Activated CD4-positive, CD25-positive, alpha-beta regulatory T cell treated with anti-CD3 and anti-CD28 coated beads, Interleukin-2, amount 50 U/mL, for 24 hours (primary cell): ENCODE measurements at regions not wholly inside any gene's neighbourhood (a gene's known extent, or its start where the extent isn't known, plus 50 kb on each side); places are given as distances from the start of the nearest gene placed in this dataset.
"Not testable (repeated sequence)": the region's sequence is repeated elsewhere in the genome, so short reads cannot be mapped to it uniquely, and the experiment has no call there.

Source experiments
- ATAC-seq, 2 donors: fragments of 150-1000 bp; cut with Tn5 transposase; one replicate each; pipeline ENCODE4 v1.10.0; 2021; ENCODE audit warnings: mild to moderate bottlenecking in 1 of 2, moderate library complexity in 1 of 2

GRCh38 chr2:187996630-187997029 is 295.0 kb upstream of the GULP1 start:
- ATAC-seq = no peak

- ATAC-seq = no peak
These were observed 291.5 kb upstream of the GULP1 start for GRCh38 chr2:188000189-188000588.

GRCh38 chr2:188003800-188004199 is 287.9 kb upstream of the GULP1 start:
- ATAC-seq = no peak

DNA sequence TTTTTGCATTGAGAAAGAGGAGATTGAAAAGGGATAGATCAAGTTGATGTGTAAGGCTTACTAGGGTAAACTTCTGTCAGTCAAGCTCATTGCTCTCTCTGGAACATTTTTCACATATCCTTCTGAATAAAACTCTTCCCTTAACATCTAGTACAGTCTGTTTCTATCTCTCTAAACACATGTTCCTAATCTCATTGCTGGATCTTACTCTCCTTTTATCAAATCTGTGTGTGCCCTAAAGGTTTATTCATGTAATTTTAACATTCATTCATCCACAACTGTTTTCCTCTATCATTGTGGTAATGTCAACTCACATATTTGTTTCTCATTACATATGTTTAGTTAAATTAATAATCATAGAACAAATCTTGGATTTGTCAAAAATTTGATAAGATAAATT is 277.9 kb upstream of the GULP1 start:
- ATAC-seq = no peak

DNA sequence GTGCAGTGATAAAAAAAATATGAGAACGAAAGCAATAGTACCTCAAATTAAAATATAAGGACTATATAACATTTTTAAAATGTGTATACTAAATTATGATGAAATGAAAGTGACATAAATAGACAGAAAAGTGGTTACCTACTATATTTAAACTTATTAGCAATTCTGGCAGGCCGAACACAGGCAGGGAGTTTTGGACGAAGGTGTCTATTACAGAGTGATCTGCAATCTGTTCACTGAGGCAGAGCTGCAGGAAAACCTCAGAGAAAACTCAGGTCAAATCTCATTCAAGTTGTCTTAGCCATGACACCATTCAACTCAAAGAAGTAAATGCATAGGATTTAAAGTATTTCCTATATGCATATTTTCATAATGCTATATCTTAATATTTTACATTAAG is 274.8 kb upstream of the GULP1 start:
- no peak for ATAC-seq

DNA sequence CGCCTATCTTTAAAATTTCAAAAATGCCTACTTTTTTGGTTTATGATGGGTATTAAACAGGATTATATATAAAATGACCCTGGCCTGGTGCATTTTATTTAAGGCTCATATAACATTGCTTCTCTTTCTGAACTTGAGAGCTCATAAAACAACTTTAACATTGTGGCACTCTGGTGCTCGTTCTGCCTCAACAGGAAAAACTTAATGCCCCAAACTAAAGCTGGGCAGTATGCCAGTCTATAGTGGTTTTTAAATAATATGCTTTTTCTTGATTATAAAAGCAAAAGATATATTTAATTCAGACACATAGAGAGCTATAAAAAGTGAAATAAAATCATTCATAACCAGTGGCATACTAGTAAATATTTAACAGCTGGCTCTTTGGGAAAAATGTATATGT is 269.3 kb upstream of the GULP1 start:
- no peak for ATAC-seq

DNA sequence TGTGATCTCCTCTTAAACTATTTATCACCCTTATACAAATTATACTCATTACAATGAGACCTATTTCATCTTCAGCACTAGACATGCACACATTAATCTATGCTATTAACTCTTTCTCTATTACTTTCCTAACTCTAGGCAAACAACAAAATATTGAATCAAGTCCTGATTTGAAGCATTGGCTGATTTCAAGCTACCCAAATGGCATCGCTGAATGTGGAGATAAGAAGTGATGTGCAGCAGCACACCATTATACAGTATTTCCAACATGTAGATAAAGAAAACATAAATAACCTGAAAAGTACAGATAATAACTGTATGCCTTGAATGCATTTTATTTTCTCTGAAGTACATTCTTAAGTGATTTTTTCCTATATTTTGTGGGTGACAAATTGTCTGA is 268.6 kb upstream of the GULP1 start:
- no peak for ATAC-seq

DNA sequence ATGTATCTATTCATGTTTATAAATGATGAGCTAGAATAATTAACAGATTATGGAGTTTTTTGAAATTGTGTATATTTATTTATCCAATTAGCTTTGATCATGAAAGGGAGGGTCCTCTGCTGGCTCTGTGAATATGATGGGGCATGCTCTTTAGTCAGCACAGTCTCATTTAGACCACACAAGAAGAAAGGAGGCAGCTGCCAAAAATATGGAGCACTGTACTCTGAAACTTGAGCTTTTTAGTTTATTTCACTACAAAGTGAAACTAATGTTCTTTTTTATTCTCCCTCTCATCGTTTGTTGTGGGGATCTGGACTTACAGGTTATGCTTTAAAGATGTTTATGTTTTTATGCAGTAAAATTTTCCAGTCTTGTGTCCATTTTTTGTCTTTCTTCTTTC is 266.9 kb upstream of the GULP1 start:
- no peak for ATAC-seq

GRCh38 chr2:188028739-188029138 is 262.9 kb upstream of the GULP1 start:
- no peak for ATAC-seq

DNA sequence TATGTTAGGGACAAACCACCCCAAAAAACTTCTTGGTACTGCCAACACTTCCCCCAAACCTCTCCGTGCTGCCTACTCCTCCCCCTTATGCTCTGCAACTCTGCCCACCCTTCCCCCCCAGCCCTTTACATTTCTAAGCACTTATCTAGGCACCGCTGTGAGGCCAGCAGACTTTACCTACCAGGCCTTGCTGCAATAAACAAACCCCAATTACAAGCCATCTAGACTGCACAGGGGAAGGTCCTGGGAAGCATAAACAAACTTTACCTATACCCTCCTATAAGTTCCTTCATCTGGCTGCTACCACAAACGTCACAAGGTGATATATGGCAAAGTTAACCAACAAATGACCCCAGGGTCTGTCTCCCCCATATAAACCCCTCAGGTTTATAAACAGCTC is 259.4 kb upstream of the GULP1 start:
- no peak for ATAC-seq

DNA sequence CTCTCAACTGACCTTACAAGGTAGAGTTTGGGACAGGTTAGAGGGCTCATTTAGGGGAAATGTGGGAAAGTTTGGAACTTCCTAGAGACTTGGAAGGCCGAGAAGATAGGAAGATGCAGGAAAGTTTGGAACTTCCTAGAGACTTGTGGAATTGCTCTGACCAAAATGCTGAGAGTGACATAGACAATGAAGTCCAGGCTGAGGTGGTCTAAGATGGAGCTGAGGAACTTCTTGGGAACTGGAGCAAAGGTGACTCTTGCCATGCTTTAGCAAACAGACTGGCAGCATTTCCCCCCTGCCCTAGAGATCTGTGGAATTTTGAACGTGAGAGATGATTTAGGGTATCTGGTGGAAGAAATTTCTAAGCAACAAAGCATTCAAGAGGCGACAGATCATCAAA is 258.9 kb upstream of the GULP1 start:
- ATAC-seq = no peak

GRCh38 chr2:188033240-188033639 is 258.4 kb upstream of the GULP1 start:
- ATAC-seq = not testable (repeated sequence)

- not testable (repeated sequence) for ATAC-seq
These were observed 257.6 kb upstream of the GULP1 start for GRCh38 chr2:188034102-188034501.

DNA sequence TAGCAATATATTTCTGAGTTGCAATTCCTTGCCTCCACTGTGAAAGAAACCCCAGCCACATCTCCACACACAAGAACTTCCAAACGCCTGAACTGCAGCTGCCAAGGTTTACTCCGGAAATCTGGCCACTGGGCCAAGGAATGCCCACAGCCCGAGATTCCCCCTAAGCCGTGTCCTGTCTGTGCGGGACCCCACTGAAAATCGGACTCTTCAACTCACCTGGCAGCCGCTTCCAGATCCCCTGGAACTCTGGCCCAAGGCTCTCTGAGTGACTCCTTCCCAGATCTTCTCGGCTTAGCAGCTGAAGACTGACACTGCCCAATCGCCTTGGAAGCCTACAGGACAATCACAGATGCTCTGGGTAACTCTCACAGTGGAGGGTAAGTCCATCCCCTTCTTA is 256.3 kb upstream of the GULP1 start:
- not testable (repeated sequence) for ATAC-seq

- not testable (repeated sequence) for ATAC-seq
These were observed 254.9 kb upstream of the GULP1 start for GRCh38 chr2:188036786-188037185.

DNA sequence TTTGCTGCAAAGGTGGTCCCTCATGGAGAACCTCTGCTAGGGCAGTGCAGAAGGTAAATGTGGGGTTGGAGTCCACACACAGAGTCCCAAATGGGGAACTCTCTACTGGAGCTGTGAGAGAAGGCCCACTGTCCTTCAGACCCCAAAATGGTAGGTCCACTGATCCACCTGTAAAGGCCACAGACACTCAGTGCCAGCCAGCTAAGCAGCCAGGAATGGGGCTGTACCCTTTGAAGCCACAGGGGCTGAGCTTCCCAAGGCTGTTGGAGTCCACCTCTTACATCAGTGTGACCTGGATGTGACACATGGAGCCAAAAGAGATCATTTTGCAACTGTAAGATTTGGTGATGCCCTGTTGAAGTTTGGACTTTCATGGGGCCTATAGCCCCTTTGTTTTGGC is 252.4 kb upstream of the GULP1 start:
- no peak for ATAC-seq

DNA sequence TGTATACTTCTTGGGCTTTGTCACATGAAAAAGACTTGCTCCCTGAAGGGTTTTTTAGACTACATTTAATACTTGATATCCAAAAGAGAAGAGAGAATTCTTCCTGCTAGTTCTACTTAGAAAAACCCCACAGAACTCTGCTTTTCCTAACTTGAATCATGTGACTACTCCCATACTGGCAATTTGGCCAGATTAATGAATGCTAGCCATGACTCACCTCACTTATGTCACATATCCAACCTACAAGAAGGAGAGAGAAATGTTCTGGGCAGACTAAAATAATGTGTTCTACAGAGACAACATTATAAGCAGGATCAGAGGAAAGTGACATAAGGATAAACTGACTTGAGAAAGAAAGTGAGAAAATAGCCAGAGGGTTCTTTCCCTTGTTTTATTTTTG is 249.3 kb upstream of the GULP1 start:
- ATAC-seq = no peak

DNA sequence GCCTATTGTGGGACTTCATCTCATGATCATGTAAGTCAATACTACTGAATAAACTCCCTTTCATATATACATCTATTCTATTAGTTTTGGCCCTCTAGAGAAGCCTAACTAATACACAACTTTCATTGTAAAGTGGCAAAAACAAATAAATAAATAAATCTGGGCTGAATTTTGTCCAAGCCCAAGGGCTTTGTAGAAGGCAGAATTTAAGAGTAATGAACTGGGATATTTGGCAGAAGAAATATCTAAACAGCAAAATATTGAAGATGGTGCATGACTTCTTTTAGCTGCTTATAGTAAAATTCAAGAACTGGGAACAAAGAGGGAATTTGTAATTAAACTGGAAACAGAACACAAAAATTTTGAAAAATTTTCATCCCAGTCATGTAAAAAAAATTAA is 246.7 kb upstream of the GULP1 start:
- no peak for ATAC-seq

GRCh38 chr2:188046437-188046836 is 245.2 kb upstream of the GULP1 start:
- ATAC-seq = no peak

- ATAC-seq = no peak
These were observed 243.9 kb upstream of the GULP1 start for GRCh38 chr2:188047735-188048134.

DNA sequence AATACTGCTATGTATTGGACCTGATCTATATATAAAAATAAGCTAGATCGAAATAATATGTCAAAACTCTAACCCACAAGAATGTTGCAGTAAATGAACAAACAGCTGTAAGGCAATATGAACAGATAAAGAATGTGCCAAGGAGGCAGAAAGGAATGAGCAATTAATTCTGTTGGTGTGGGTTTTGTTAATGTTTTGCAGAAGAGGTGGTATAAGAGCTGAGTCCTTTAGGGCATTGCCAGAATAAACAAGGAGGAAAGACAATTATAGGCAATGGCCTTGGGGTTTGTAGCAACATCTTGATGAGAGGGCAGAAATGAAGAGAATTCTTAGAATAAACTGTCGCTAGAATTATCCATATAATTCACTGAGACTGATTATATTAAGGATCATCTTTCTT is 240.9 kb upstream of the GULP1 start:
- no peak for ATAC-seq

GRCh38 chr2:188051706-188052105 is 240.0 kb upstream of the GULP1 start:
- ATAC-seq = no peak

DNA sequence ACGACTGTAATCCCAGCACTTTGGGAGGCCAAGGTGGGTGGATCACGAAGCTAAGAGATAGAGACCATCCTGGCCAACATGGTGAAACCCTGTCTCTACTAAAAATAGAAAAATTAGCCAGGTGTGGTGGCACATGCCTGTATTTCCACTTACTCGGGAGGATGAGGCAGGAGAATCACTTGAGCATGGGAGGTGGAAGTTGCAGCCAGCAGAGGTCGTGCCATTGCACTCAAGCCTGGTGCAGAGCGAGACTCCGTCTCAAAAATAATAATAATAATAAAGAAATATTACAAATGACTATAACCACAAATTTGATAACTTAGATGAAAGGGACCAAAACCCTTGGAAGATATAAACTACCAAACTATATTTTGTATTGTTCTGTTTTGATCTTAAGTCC is 226.3 kb upstream of the GULP1 start:
- ATAC-seq = no peak

GRCh38 chr2:188068093-188068492 is 223.6 kb upstream of the GULP1 start:
- ATAC-seq = no peak

DNA sequence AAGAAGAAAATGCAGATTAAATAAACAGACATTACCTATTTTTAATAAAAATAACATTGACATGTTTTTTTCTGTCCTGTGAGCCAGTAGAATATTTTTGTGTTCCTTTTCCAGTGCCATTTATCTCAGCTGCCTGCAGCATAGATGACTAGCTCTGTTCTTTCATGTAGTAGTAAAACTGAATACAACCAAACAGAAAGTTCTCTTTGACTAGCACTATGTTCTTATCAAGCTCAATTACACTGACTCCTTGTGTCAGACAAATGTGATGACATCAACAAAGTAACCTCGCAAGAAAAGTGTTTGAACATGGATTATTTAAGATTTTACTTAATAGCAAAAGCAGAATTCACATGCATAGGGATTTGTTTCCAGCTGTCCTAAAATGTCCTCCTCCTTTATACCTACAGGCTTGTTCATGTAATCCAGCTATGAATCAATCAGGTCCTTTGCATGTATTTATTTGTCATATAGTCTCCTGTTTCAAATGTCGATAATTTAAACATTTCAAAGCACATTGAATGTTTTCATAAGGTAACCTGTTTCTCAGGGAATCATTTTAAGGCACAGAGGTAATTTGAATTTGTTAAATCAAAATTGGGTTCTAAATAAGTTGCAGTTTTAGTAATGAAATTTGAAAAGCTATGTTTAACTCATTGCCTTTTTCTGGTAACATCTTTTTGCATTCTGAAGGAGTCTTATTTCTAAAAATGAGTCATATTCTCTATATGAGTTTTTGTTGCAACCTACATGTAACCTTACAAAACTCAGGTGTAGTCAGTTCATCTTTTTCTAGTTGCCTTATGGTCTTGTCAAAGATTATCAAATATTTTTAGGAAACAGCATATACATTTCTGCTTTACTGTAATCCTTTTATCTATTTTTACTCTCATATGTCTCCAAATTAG is 215.3 kb upstream of the GULP1 start:
- ATAC-seq = no peak
